ENCODE measurements at regions not wholly inside any gene's neighbourhood (a gene's known extent, or its start where the extent isn't known, plus 50 kb on each side); places are given as distances from the start of the nearest gene placed in this dataset.
A peak's percentile ranks its signal among the peaks of the same experiment; 100 is the strongest.
"Not testable (repeated sequence)": the region's sequence is repeated elsewhere in the genome, so short reads cannot be mapped to it uniquely, and the experiment has no call there.

- DNase-seq, result no peak
Measured at GRCh38 chr4:13763707-13764106, 136.2 kb upstream of the BOD1L1 start.

- no peak for DNase-seq
Measured at GRCh38 chr4:13765539-13765938, 138.0 kb upstream of the BOD1L1 start.

GRCh38 chr4:13766761-13767540 lies 139.4 kb upstream of the BOD1L1 start:
- DNase-seq, result peak; percentile 47 to 76

GRCh38 chr4:13777341-13777740 lies 149.8 kb upstream of the BOD1L1 start:
- no peak for DNase-seq

- DNase-seq, result no peak
Measured at GRCh38 chr4:13778367-13778766, 150.8 kb upstream of the BOD1L1 start.

GRCh38 chr4:13782231-13782630 lies 154.7 kb upstream of the BOD1L1 start:
- DNase-seq, result no peak

GRCh38 chr4:13783800-13784411 lies 156.4 kb upstream of the BOD1L1 start:
- DNase-seq, result no peak

GRCh38 chr4:13793020-13793710 lies 165.6 kb upstream of the BOD1L1 start:
- no peak for DNase-seq

GRCh38 chr4:13794819-13795565 lies 167.5 kb upstream of the BOD1L1 start:
- no peak for DNase-seq

GRCh38 chr4:13797061-13797460 lies 169.5 kb upstream of the BOD1L1 start:
- DNase-seq, result no peak

GRCh38 chr4:13815231-13815630 lies 187.7 kb upstream of the BOD1L1 start:
- no peak for DNase-seq

GRCh38 chr4:13816472-13816871 lies 188.9 kb upstream of the BOD1L1 start:
- DNase-seq, result no peak

GRCh38 chr4:13821522-13821921 lies 194.0 kb upstream of the BOD1L1 start:
- no peak for DNase-seq

- DNase-seq, result not testable (repeated sequence)
Measured at GRCh38 chr4:13825822-13826221, 198.3 kb upstream of the BOD1L1 start.

GRCh38 chr4:13829457-13829856 lies 201.9 kb upstream of the BOD1L1 start:
- no peak for DNase-seq

- DNase-seq, result peak in 1 of 2 experiments; percentile 60
Measured at GRCh38 chr4:13830449-13830848, 202.9 kb upstream of the BOD1L1 start.

- DNase-seq, result no peak
Measured at GRCh38 chr4:13833171-13833804, 205.8 kb upstream of the BOD1L1 start.

- DNase-seq, result no peak
Measured at GRCh38 chr4:13836946-13837912, 209.7 kb upstream of the BOD1L1 start.

GRCh38 chr4:13840502-13841190 lies 213.1 kb upstream of the BOD1L1 start:
- no peak for DNase-seq

GRCh38 chr4:13844740-13845139 lies 217.2 kb upstream of the BOD1L1 start:
- DNase-seq, result no peak

- DNase-seq, result no peak
Measured at GRCh38 chr4:13849778-13850177, 222.3 kb upstream of the BOD1L1 start.

Data from NCI-H2081 (cell line).